Ovary (tissue), 3 donors: ENCODE measurements at regions not wholly inside any gene's neighbourhood (a gene's known extent, or its start where the extent isn't known, plus 50 kb on each side); places are given as distances from the start of the nearest gene placed in this dataset.

ENCODE experiments used
- CTCF ChIP-seq, 3 donors: fragments of 450-650 bp in 2 of 3; fragments of 200-600 bp in 1 of 3; IDR thresholded peaks; one replicate each; pipeline versions ENCODE4 v1.5.1 to v1.8.0; 2016 to 2022; ENCODE audit warnings: antibody characterized with exemption in 3 of 3, mild to moderate bottlenecking in 1 of 3
- EP300 ChIP-seq: sonication (generic); formaldehyde crosslinking; IDR thresholded peaks from one replicate; pipeline ENCODE4 v1.6.1; 2017; ENCODE audit warnings: antibody characterized with exemption
- POLR2A ChIP-seq: fragments of 450-650 bp; IDR thresholded peaks from one replicate; pipeline ENCODE4 v1.6.1; 2017; ENCODE audit warnings: antibody characterized with exemption, mild to moderate bottlenecking, moderate library complexity
- donor health status: DM: no; HTN: no; CAD: no.

GRCh38 chr3:72133329-72134011 lies 348.5 kb upstream of the PROK2 start:
- TF ChIP-seq POLR2A (no peak), CTCF (IDR thresholded peaks at IDR 0.05) (no peak), EP300 (no peak)
